ENCODE measurements at regions not wholly inside any gene's neighbourhood (a gene's known extent, or its start where the extent isn't known, plus 50 kb on each side); places are given as distances from the start of the nearest gene placed in this dataset.

DNA sequence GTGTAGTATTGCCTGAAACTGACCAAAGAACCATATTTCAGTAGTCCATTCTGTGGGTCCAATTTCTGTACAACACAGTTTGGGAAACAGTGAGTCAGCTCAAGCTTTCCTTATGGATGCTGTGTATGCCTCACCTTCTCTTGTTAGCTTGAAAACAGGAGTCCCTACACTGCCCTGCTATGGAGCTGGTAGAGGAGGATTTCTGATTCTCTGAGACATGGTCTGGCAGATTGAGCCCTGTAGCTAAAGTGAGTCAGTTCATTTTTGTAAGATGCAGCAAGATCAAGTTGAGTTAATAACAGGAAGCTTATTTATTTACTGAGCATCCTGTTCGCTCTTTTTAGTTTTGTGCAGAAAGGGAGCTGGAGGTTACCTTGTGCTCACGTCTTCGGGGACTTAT lies 424.1 kb upstream of the RBMS3 start:
- H3K27ac ChIP-seq = no peak overlapping the region
- H3K4me3 ChIP-seq = no peak overlapping the region
- DNase-seq (ENCODE audit: low spot score) = no peak
- TF ChIP-seq, protein P1, sequence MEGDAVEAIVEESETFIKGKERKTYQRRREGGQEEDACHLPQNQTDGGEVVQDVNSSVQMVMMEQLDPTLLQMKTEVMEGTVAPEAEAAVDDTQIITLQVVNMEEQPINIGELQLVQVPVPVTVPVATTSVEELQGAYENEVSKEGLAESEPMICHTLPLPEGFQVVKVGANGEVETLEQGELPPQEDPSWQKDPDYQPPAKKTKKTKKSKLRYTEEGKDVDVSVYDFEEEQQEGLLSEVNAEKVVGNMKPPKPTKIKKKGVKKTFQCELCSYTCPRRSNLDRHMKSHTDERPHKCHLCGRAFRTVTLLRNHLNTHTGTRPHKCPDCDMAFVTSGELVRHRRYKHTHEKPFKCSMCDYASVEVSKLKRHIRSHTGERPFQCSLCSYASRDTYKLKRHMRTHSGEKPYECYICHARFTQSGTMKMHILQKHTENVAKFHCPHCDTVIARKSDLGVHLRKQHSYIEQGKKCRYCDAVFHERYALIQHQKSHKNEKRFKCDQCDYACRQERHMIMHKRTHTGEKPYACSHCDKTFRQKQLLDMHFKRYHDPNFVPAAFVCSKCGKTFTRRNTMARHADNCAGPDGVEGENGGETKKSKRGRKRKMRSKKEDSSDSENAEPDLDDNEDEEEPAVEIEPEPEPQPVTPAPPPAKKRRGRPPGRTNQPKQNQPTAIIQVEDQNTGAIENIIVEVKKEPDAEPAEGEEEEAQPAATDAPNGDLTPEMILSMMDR (IDR thresholded peaks at IDR 0.05) = no peak

DNA sequence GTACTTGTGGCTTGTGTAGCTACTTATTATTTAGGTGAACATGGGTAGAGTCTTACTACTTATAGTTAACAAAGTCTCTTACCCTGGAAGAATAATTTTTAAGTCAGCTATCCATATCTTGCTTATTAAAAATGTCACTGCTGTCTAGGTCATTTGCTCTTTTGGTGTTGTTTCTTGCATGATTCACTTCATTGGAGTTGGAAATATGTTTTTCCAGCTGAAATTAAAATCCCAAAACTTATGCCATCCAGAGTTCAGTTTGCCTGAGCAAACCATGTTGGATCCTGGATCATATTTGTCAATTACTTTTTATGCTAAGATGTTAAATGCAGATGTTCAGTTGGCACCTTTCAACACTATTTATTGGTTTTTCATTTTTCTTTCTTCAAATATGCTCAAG lies 421.0 kb upstream of the RBMS3 start:
- Histone ChIP-seq H3K27ac (peak overlapping the region in 1 of 2 donors; percentile 63), H3K4me3 (no peak overlapping the region)
- DNase-seq (ENCODE audit: low spot score) = no peak
- TF ChIP-seq, protein P1 (IDR thresholded peaks at IDR 0.05) = no peak

DNA sequence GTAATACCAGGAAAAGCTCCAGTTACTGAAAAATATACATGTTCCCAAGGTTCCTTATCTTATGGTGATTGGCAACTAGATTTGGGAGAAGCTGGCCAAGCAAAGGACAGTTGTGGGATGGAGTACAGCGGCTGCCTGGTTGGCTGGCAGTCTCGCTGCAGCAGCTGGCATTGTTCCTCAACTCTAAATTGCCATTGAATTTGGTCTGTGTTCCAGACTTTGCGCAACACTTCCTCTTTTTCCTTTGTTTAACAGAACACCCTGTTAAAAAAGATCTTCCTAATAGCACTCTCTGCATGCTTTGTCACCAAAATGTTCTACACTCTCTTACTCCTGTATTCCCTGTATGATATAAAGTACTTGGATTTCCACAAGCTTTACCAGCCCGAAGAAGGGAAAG lies 420.6 kb upstream of the RBMS3 start:
- Histone ChIP-seq H3K27ac (peak overlapping the region in 1 of 2 donors; percentile 63), H3K4me3 (no peak overlapping the region)
- TF ChIP-seq, protein P1 (IDR thresholded peaks at IDR 0.05) = no peak
- no peak for DNase-seq (ENCODE audit: low spot score)

DNA sequence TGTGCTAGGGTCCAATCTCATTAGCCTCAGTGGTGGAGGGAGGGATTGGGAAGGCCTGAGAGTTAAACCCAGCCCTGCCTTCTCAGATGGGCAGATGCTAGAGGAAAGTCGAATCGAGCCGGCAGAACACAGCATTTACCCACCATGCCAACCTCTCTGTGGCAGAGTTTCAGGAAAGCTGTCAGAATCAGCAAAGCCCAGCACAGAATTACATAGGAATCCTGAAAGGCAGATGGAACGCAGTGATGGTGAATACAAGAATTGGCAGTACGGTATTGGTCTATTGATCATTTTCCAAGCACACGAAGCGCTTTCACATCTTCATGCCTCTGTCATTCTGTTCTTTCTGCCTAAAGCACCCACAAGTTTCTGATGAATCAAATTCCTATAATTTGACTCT lies 417.7 kb upstream of the RBMS3 start:
- no peak overlapping the region for H3K4me3 ChIP-seq
- DNase-seq (ENCODE audit: low spot score) = no peak
- no peak overlapping the region for H3K27ac ChIP-seq
- TF ChIP-seq, protein P1 (IDR thresholded peaks at IDR 0.05) = no peak

DNA sequence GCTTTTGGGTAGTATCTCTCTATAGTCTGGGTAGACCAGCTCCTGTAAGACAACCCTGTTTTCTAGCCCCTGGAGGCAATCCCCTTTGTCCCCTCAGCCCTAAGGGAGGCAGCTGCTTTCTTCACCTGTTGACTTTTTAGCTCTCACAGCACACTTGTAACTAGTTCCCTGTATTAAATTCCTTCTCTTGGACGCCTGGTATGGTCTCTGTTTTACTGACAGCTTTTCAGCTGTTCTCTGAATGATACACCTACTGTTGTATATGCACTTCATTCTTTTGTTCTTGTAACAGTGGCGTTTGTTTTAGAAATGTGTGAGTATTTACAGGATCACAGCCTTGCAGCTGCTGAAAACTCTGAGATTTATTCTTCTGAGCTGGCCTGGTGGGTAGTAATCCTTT lies 413.0 kb upstream of the RBMS3 start:
- no peak for DNase-seq (ENCODE audit: low spot score)
- Histone ChIP-seq H3K27ac (no peak overlapping the region), H3K4me3 (no peak overlapping the region)
- TF ChIP-seq, protein P1 (IDR thresholded peaks at IDR 0.05) = no peak

DNA sequence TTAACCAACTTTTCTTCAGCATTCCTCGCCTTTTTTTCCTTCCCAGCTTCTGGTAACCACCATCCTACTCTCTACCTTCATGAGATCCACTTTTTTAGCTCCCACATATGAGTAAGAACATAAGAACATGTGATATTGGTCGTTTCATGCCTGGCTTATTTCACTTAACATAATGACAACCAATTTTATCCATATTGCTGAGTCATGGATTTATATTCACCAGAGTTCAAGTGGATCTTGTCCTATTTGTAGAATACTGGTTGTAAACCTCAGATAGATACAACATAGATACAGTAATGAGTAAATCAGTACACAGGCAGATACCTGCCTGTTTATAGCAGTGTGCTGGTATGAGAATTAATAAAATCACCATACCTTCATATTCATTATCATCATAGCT lies 412.0 kb upstream of the RBMS3 start:
- no peak for DNase-seq (ENCODE audit: low spot score)
- H3K27ac ChIP-seq = no peak overlapping the region
- TF ChIP-seq, protein P1 (IDR thresholded peaks at IDR 0.05) = no peak
- H3K4me3 ChIP-seq = no peak overlapping the region

DNA sequence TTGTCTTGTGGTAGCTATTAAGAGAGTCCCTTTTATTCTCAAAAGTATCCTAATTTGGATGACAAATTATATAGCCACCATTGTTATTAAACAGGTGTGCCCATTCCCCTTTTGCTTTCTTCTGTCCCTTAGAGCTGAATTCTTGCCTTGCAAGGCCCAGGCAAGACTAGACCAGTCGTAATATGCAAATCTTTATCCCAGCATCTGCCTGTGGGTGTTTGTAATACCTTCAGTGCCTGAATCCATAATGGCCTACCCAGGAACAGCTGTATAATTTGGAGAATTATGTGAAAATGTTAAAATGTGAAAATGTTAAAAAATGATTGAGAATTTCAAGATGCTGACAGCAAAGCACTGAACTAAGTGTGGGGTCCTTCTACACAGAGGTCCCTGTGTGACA lies 403.0 kb upstream of the RBMS3 start:
- TF ChIP-seq, protein P1 (IDR thresholded peaks at IDR 0.05) = no peak
- DNase-seq (ENCODE audit: low spot score) = no peak
- Histone ChIP-seq H3K27ac (no peak overlapping the region), H3K4me3 (no peak overlapping the region)

All from coronary artery (tissue), 2 donors.